ENCODE measurements at regions not wholly inside any gene's neighbourhood (a gene's known extent, or its start where the extent isn't known, plus 50 kb on each side); places are given as distances from the start of the nearest gene placed in this dataset.

- H3K27ac Mint-ChIP-seq = no peak overlapping the region
- peaks cover 3% of the 10 kb centered on the region for H3K9me3 Mint-ChIP-seq
- no peaks in the 10 kb centered on the region for H3K4me1 Mint-ChIP-seq
- H3K36me3 Mint-ChIP-seq = no peaks in the 10 kb centered on the region
- no peak for DNase-seq (ENCODE audit: low spot score in 2 of 2)
- no peak overlapping the region for H3K4me3 Mint-ChIP-seq
- no peak for ATAC-seq
Measured at GRCh38 chr19:29107831-29108230, 105.1 kb downstream of the UQCRFS1 start.

DNA sequence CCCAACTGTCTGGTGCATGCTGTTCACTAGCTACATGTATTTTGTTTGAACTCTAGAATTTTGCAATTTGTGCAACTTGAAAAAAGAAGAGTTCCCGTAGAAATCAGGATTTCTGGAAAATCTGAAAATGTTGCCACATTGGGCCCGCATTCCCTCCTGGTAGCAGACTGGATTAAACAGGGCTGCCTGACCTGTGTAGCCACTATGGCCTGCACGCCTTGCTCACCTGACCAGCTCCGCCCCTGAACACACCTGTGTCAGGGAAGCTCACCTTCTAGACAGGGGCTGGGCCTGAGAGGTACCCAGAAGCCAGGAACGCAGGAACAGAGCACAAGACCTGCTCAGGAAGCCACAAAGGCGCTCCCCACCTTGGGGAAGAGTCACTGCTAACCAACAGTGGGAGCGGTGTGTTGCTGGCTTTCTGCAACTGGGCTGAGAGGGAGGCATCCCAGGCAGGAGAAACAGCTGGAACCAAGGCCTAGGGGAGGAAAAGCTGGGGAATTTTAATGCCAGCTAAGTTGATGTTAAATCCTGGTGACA is 106.5 kb downstream of the UQCRFS1 start:
- H3K27ac Mint-ChIP-seq = no peak overlapping the region
- H3K4me3 Mint-ChIP-seq = no peak overlapping the region
- ATAC-seq = no peak
- DNase-seq (ENCODE audit: low spot score in 2 of 2) = no peak
- peaks cover 3% of the 10 kb centered on the region for H3K9me3 Mint-ChIP-seq
- H3K36me3 Mint-ChIP-seq = no peaks in the 10 kb centered on the region
- H3K4me1 Mint-ChIP-seq = no peaks in the 10 kb centered on the region

- H3K9me3 Mint-ChIP-seq = peaks cover 3% of the 10 kb centered on the region
- H3K4me1 Mint-ChIP-seq = no peaks in the 10 kb centered on the region
- DNase-seq (ENCODE audit: low spot score in 2 of 2) = no peak
Measured at GRCh38 chr19:29105629-29106292, 107.2 kb downstream of the UQCRFS1 start.

DNA sequence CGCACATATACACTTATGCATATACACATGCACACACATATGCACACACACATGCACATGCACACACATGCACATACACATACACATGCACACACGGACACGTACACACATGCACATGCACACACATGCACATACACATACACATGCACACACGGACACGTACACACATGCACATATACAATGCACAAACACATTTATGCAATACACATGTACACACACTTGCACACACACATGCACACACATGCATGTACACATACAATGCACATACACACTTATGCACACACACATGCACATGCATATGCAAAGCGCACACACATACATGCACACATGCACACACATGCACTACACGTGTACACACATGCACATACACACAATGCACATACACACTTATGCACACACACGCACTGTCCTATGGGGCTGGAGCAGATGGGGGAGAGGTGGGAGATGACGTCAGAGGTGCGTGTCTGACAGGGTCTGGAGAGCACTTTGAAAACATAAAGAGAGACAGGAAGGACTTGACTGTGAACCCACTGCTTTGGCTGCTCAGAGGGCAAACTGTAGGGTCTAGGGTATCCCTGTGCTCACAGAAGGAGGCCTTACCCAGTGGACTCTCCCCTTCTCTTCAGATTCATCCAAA is 108.2 kb downstream of the UQCRFS1 start:
- ATAC-seq = no peak
- Mint-ChIP-seq H3K4me1 (no peaks in the 10 kb centered on the region), H3K27ac (no peak overlapping the region), H3K36me3 (no peaks in the 10 kb centered on the region), H3K4me3 (no peak overlapping the region), H3K9me3 (peaks cover 5% of the 10 kb centered on the region)
- no peak for DNase-seq (ENCODE audit: low spot score in 2 of 2)

More at GRCh38 chr19:29105629-29106292, 107.2 kb downstream of the UQCRFS1 start:
- Mint-ChIP-seq H3K36me3 (no peaks in the 10 kb centered on the region), H3K27ac (no peak overlapping the region), H3K4me3 (no peak overlapping the region)
- ATAC-seq = no peak

DNA sequence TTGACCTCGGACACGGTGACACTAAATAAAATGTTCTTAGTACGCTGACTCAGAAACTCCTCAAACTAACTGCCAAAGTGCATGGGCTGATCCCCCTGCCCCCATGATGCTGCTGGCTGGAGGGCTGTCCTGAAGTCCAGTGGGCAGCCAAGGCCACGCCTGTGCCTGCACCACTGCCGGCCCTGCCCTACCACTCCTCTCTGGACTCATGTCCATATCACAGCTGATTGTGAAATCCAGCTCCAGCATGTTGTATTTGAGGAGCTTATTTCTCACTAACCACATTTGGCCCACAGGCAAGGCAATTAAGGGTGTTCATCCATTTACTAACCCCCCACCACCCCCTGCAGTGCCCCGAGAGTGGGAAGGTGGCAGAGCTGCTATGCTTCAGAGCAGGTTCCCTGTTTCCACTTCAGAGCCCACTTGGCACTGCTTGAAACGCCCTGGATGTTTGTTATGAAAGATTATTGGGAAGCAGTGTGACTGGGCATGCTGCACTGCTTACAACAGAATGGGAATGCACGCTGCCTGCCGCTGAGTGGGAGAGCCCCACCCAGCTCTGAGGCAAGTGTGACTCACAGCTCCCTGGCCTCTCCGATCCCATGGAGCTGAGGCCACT is 114.0 kb downstream of the UQCRFS1 start:
- H3K27ac Mint-ChIP-seq = no peak overlapping the region
- no peaks in the 10 kb centered on the region for H3K4me1 Mint-ChIP-seq
- peaks cover 3% of the 10 kb centered on the region for H3K9me3 Mint-ChIP-seq
- H3K36me3 Mint-ChIP-seq = no peaks in the 10 kb centered on the region
- ATAC-seq (no peak), DNase-seq (ENCODE audit: low spot score in 2 of 2) (no peak)
- H3K4me3 Mint-ChIP-seq = no peak overlapping the region

DNA sequence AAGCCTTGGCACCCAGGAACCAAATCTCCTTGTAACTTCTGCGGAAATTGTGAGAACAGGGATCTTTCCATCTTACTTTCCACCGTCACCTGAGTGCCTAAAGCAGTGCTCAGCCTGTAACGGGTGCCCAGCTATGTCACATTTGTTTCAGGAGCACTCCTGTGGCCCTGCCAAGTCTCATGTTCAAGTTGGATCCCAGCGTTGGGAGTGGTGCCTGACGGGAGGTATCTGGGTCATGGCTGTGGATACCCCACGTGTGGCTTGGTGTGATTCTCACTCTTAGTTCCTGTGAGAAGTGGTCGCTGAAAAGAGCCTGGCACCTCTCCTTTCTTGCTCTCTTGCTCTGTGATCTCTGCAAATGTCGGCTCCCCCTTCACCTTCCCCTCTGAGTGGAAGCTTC is 114.9 kb downstream of the UQCRFS1 start:
- no peak overlapping the region for H3K4me3 Mint-ChIP-seq
- H3K9me3 Mint-ChIP-seq = peaks cover 3% of the 10 kb centered on the region
- H3K27ac Mint-ChIP-seq = no peak overlapping the region
- no peak for DNase-seq (ENCODE audit: low spot score in 2 of 2)
- H3K36me3 Mint-ChIP-seq = no peaks in the 10 kb centered on the region
- H3K4me1 Mint-ChIP-seq = no peaks in the 10 kb centered on the region
- no peak for ATAC-seq

DNA sequence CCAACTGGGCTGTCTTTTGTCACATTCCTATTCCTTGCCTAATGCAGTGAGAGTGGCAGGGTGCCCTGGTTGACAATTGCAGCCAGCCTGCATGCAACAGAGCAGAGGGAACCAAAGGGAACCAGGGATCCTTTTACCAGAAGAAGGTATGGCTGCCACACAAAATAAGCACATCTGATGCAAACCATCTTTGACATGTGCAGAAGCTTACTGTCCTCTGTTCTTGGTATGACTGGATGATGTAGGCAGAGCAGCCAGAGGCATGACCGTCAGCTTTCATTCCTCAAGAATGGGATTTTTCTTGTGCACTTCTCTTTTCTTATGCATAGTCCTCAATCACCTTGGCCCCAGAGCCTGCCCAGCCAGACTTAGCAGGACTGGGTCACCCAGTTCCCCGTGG is 116.1 kb downstream of the UQCRFS1 start:
- H3K4me1 Mint-ChIP-seq = no peaks in the 10 kb centered on the region
- DNase-seq (ENCODE audit: low spot score in 2 of 2) (no peak), ATAC-seq (no peak)
- H3K4me3 Mint-ChIP-seq = no peak overlapping the region
- H3K27ac Mint-ChIP-seq = no peak overlapping the region
- no peaks in the 10 kb centered on the region for H3K36me3 Mint-ChIP-seq
- peaks cover 3% of the 10 kb centered on the region for H3K9me3 Mint-ChIP-seq

DNA sequence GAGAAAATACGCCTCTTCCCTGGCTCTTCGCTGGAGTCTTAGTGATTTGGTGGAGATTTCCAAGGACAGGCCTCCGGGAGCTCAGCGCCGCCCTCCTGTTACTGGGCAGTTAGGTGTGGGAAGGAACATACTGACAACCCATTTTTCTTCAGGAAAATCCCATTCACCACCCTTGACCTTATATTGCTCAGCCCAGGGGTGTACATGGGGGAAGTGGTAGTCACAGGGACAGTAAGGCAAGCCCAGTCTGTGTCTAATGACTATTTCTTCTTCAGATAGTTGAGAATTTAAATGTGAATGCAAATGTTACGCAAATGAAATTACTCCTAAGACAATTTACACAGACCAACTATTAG is 119.4 kb downstream of the UQCRFS1 start:
- ATAC-seq = no peak
- no peaks in the 10 kb centered on the region for H3K9me3 Mint-ChIP-seq
- no peak for DNase-seq (ENCODE audit: low spot score in 2 of 2)

DNA sequence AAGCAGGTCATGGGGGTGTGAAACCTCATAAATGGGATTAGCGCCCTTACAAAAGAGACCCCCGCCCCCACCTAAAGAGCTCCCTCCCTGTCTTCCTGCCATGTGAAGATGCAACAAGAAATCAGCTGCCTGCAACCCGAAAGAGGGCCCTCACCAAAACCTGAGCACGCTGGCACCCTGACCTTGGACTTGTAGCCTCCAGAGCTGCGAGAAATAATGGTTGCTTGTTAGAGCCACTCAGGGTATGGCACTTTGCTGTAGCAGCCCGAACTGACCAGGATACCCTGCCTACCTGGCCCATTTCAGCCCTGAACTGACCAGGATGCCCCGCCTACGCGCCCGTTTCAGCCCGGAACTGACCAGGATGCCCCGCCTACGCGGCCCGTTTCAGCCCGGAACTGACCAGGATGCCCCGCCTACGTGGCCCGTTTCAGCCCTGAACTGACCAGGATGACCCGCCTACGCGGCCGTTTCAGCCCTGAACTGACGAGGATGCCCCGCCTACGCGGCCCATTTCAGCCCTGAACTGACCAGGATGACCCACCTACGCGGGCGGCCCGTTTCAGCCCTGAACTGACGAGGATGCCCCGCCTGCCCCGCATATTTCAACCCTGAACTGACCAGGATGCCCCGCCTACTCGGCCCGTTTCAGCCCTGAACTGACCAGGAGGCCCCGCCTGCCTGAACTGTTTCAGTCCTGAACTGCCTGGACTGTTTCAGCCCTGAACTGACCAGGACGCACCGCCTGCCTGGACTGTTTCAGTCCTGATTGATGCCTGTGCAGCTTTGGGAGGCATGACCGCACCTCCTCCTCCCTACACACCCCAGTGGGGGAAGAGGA is 120.0 kb downstream of the UQCRFS1 start:
- Mint-ChIP-seq H3K4me3 (no peak overlapping the region), H3K9me3 (no peaks in the 10 kb centered on the region), H3K4me1 (no peaks in the 10 kb centered on the region), H3K36me3 (no peaks in the 10 kb centered on the region), H3K27ac (no peak overlapping the region)
- DNase-seq (ENCODE audit: low spot score in 2 of 2) (no peak), ATAC-seq (no peak)

More for the DNA sequence above, 119.4 kb downstream of the UQCRFS1 start:
- Mint-ChIP-seq H3K36me3 (no peaks in the 10 kb centered on the region), H3K27ac (no peak overlapping the region), H3K4me3 (no peak overlapping the region), H3K4me1 (no peaks in the 10 kb centered on the region)

DNA sequence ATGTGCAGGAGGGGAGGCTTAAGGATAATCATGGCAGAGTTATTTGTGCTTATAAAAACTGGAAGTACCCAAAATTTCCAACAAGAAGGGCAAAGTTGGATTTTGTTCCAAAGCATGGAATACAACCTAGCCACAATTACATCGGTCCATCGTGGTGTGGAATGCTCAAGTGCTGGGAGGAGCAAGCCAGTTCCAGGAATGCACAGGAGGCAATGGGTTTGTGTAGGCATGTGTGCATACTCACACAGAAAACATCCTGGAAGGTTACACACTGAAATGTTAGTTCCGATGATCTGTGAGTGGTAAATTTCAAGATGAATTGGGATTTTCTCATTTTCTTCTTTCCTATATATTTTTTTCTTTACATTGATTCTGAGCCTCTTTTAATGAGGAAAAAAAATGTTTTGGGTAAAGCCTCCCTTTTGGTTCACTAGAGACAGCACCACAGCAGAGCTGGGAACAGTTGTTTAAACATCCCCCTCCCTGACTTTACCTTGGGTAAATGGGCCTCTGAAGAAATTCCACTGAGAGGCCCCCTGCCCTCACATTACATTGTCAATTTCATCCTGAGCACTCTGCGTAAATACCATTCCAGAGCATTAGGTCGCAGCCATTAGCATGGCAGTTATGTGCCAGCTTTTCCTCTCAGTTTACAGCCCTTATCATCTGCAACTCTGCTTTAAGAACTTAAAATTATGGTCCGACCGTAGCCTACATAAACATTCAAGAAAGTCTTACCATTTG is 122.0 kb downstream of the UQCRFS1 start:
- Mint-ChIP-seq H3K27ac (no peak overlapping the region), H3K4me1 (peaks cover 7% of the 10 kb centered on the region)
- no peak for ATAC-seq

DNA sequence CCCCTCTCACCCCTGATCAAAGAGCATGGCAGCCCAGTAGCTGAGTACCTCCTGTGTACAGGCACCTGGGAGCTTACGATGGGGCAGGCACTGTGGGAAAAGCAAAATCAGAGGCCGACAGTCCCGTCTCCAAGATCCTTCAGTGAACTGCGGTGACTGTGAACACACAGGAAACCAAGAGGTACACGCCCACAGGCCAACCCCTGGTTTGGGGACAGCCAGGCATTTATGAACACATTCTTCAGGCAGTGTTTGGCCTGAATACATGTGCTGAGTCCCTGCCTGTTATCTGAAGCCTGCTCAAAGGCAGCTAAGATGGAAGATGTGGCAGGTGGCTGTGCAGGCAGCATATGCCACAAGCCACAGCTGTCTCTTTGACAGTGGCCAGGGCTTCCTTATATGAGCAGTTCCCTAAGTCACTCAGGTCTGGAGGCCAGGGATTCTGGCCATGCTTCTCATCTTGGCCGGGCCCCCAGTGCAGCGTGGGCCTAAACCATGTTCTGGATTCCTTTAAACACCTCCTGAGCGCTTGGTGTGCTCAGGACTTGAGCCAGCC is 123.6 kb downstream of the UQCRFS1 start:
- DNase-seq (ENCODE audit: low spot score in 2 of 2) = no peak
- H3K9me3 Mint-ChIP-seq = peaks cover 3% of the 10 kb centered on the region
- ATAC-seq = no peak
- no peak overlapping the region for H3K4me3 Mint-ChIP-seq
- no peak overlapping the region for H3K27ac Mint-ChIP-seq
- peaks cover 13% of the 10 kb centered on the region for H3K4me1 Mint-ChIP-seq
- peaks cover 6% of the 10 kb centered on the region for H3K36me3 Mint-ChIP-seq

More for the DNA sequence above, 122.0 kb downstream of the UQCRFS1 start:
- Mint-ChIP-seq H3K36me3 (peaks cover 6% of the 10 kb centered on the region), H3K4me3 (no peak overlapping the region), H3K9me3 (peaks cover 3% of the 10 kb centered on the region)
- DNase-seq (ENCODE audit: low spot score in 2 of 2) = no peak

GRCh38 chr19:29088761-29089160 is 124.2 kb downstream of the UQCRFS1 start:
- H3K9me3 Mint-ChIP-seq = peaks cover 3% of the 10 kb centered on the region
- H3K4me1 Mint-ChIP-seq = peaks cover 13% of the 10 kb centered on the region
- peaks cover 6% of the 10 kb centered on the region for H3K36me3 Mint-ChIP-seq
- ATAC-seq (no peak), DNase-seq (ENCODE audit: low spot score in 2 of 2) (no peak)
- H3K27ac Mint-ChIP-seq = no peak overlapping the region
- H3K4me3 Mint-ChIP-seq = no peak overlapping the region

DNA sequence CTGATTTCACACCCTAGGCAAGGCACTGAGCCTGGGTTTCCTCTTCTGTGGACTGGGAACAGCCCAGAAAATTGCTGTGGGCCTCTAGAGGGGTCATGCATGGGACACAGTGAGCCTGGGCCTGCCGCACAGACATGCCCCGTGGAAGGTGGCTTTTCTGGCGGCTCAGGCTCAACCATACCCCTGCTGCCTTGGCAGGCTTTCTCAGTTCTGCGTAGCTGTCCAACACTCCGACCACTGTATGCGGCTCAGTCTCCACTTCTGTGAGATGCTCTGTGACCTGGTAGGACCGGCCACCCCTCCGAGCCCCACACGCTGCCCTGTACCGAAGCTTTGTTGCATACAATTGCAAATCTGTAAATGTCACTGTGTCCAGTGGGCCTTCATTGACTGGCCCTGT is 126.3 kb downstream of the UQCRFS1 start:
- Mint-ChIP-seq H3K9me3 (peaks cover 3% of the 10 kb centered on the region), H3K27ac (no peak overlapping the region), H3K4me3 (no peak overlapping the region), H3K36me3 (peaks cover 6% of the 10 kb centered on the region), H3K4me1 (peaks cover 13% of the 10 kb centered on the region)
- DNase-seq (ENCODE audit: low spot score in 2 of 2) (no peak), ATAC-seq (no peak)

DNA sequence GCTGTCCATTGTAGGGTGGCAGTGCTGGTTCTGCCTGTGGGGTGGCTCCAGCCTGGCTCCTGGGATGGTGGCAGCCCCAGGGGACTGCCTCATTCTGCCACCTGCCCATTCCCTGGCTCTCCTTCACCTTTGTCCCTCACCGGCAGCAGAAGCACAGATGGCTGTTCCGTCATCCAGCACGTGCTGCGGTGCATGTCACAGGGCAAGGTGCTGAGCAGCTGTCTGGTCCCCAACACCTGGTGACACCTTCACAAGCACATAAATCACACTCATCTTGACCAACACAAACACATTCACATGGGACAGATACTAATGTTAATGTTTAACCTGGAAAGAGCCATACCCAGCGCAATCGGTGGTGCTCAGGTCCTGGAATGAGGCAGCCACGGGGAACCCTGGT is 126.8 kb downstream of the UQCRFS1 start:
- H3K36me3 Mint-ChIP-seq = peaks cover 6% of the 10 kb centered on the region
- peaks cover 13% of the 10 kb centered on the region for H3K4me1 Mint-ChIP-seq
- peaks cover 3% of the 10 kb centered on the region for H3K9me3 Mint-ChIP-seq
- DNase-seq (ENCODE audit: low spot score in 2 of 2) (no peak), ATAC-seq (peak; percentile 12)
- no peak overlapping the region for H3K27ac Mint-ChIP-seq
- no peak overlapping the region for H3K4me3 Mint-ChIP-seq
